ENCODE measurements at regions not wholly inside any gene's neighbourhood (a gene's known extent, or its start where the extent isn't known, plus 50 kb on each side); places are given as distances from the start of the nearest gene placed in this dataset.

- TF ChIP-seq EZH2 (IDR thresholded peaks at IDR 0.05; ENCODE audit: low read length, missing control alignments) (no peak), CTCF (conservative IDR thresholded peaks at IDR 0.05 in 1 of 2, IDR thresholded peaks at IDR 0.05 in 1 of 2; ENCODE audit: low read depth in 1 of 2, low read length in 2 of 2) (no peak)
Observed at GRCh38 chr7:15885678-15886077, 199.2 kb upstream of the MEOX2 start.
